SK-N-DZ (cell line): ENCODE measurements at regions not wholly inside any gene's neighbourhood (a gene's known extent, or its start where the extent isn't known, plus 50 kb on each side); places are given as distances from the start of the nearest gene placed in this dataset.

ENCODE experiments used
- DNase-seq: peaks from one replicate; pipeline ENCODE4 v3.0.0-alpha.2; 2015; ENCODE audit warnings: low spot score

DNA sequence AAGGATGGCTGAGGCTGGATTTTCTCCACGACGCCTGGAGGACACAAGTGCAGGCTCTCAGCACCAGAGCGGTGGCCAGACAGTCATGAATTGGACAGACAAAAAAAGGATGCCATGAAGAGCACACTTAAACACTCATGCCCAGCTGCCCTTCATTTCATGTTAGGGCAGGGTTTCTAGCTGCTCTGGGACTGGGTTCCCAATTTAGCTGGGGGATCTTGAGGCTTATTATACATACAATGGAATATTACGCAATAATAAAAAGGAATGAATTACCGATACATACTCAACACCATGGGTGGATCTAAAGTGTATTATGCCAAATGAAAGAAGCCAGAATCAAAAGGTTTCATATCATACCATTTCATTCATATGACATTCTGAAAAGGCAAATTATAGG is 512.1 kb upstream of the LRRC4C start:
- no peak for DNase-seq

DNA sequence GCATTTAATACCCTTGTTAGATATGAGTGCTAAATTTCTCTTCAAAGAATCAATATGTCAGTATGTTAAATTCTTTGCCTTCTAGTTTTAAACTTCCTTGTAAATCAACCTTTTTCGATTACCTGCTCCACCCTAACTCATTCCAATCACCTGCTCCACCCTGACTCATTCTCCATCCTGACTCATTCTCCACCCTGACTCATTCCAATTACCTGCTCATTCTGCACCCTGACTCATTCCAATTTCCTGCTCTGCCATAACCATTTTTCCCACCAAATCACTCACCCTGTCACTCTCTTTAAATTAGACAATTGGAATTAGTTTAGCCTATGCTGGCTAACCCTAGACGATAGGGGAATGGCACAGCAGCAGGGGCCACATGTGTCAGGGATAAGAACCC is 519.5 kb upstream of the LRRC4C start:
- no peak for DNase-seq

DNA sequence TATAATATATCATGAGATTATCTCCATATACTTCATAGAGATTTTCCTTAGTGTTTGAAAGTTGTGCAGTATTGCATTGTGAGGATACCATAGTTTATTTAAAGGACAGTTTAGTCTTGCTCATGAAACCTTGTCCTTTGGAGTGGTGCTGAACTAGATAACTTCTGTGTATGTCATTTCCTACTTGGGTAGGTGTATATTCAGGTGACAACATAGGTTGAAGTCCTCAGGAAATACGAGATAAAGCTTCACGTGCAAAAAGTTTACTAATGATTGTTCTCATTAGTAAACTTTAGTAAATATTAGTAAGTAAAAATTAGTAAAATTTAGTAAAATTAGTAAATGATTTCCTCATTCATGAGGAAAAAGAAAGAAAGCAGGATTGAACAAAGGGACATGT is 521.3 kb upstream of the LRRC4C start:
- DNase-seq: no peak

DNA sequence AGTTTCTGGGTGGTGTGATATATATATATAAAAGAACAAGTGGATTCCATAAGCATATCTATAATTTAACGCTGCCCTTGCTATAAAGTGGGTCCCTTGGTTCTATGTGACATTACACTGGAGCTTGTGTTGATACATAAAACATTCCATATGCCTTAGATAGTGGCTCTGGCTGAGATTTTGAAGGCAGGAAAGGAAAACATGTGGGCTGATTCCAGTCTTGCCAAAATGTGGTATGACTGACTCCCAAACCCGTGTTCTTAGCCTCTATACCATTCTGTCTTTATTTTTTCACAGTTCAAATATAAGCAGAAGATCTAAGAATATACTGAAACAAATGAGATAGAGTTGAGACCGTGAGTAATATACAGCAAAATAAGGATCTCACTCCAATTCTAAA is 522.8 kb upstream of the LRRC4C start:
- no peak for DNase-seq

DNA sequence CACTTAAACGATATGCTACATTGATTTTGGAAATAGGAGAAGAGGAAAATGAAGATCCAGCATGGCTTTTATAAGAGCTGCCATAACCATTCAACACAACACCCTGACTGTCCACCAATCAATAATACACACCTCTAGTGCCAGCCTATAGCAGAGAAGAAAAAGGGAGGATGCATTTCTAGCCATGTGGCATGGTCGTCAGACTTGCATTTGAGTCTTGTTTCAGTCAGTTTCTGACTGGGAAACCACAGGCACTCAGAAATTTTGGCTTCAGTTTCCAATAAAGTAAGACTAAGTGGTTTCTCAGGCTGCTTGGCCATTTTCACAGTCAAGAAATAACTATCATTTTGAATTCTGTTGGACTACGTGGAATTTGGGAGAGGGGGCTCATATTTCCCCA is 523.5 kb upstream of the LRRC4C start:
- no peak for DNase-seq

DNA sequence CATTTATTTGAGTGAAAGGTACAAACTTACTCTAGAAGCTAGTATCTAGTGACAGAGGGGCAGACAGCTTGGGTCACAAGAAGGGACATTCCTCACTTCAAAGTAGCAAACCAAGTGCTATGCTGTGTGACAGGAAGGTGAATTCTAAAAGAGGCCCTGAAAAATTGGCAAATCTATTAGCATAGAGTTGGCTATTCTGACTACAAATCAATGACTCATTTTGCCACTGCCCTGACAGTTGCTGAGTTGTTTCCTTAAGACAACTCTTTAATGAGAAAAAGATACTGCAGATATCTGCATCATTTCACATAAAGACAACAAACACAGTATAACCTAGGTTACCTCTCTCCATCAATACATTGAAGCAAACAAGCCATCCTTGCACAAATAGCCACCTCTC is 524.0 kb upstream of the LRRC4C start:
- DNase-seq: no peak

DNA sequence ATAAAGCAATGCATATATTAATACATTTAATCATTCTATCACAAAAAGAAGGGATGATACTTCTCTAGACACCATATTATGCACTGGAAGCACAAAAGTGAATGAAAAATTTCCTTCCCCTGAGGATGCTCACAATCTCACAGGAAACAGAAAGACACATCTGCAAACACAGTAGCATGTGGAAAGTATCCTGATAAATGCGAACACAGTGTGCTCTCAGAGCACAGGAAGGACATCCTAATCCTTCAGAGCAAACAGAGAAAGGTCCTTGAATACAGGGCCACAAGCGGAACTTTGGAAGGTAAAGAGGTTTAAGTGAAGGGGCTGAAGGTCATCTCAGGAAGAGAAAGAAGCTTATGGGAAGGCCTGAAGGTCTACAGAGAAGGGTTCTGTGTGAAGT is 524.6 kb upstream of the LRRC4C start:
- DNase-seq: no peak

DNA sequence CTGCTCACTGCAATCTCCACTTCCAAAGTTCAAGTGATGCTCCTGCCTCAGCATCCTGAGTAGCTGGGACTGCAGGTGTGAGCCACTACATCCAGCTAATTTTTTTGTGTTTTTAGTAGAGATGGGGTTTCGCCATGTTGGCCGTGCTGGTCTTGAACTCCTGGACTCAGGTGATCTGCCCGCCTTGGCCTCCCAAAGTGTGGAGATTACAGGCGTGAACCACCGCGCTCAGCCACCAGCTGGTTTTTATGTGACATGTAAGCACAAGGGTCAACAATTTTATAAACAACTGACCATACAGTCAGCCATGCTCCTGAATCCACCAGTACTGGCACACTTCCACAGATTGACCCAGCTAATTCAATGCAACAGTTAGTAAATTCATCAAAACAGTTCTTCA is 526.3 kb upstream of the LRRC4C start:
- no peak for DNase-seq

DNA sequence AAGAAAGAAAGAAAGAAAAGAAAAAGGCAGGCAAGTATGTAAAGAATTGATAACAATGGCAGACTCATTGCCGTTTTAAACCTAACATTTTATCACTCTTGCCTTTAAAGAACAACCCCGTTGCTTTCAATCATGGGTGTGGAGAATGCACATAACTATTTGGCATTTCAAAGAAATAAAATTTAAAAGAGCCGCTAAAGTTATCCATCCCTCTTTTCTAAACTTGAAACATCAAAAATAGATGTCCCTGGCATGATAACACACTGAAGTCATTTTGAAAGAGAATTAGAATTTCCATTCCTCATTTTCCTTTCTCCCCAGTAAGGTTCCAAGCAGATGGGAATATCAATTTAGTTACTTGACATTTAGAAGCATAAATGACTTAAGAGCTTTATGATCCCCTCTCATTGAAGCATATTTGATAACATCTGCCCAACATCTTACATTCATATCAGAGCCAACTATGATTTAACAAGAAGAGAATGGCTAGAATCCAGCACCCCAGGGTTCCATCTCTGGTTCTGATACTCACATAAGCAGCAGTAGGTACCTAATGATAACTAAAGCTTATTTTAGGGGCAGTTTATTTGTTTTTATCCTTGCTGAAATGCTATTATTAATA is 529.6 kb upstream of the LRRC4C start:
- DNase-seq: no peak

DNA sequence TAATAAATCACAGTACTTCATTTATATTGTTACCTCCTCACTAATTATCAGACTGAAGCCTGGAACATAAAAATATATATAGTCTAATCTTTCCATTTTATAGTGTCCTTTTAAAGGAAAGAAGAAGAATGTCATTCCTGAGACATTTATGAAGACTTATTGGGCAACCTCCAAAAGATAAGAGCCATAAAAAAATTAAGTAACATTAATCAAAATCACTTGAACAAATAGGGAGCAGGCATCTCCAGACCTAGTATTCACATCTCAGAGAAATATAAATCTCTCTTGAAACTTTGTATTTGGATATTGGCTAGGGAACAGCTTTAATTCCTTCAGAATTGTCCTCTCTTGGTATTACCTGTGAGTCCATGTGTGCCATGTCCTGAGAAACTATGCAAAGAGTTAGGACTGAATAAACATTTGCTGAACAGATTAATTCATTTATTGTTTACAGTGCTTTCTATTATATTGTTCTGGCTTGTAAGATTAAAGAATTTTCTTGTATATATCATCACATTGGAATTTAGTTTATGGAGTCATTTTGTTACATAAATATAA is 530.5 kb upstream of the LRRC4C start:
- no peak for DNase-seq

DNA sequence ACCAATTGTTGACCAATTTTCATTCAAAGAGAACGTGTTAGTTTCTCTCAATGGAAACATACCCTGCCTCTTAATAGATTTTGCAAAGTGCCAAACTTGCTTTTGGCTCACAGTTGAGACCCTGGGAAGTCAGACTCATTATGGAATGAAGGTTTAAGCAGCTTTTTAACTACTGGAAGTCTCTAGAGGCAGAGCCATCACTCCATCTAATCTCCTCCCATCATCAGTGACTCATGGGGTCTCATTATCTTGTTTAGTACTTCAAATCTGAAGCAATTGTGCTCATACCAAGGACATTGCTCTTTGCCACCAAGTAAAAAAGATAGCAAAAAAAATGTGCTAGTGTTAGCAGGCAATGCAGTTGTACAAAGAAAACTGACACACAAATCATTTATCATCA is 537.1 kb upstream of the LRRC4C start:
- DNase-seq: no peak

DNA sequence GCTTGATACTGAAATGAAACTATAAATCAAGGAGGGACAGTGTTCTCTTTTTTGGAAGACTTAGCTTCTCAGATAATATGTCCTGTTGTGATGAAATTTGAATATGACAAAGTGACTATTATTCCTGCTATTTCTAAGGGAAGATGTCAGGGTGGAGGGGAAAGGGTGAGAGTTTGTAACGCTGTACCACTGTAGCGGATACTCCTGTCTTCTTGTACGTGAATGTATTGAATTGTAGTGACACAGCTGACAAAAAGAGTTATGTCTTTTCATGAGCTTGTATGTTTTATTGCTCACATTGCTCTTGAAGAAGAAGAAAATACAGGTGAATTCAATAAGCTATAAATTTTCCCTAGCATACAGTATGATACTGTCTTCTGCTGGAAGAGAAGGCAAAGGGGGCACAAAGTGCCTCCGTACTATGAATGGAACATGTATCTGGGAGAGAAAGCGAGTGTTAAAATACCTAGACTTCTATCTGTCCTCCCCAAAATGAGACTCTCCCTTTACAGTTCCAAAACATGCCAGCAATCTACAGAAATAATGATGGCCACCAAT is 538.5 kb upstream of the LRRC4C start:
- no peak for DNase-seq

DNA sequence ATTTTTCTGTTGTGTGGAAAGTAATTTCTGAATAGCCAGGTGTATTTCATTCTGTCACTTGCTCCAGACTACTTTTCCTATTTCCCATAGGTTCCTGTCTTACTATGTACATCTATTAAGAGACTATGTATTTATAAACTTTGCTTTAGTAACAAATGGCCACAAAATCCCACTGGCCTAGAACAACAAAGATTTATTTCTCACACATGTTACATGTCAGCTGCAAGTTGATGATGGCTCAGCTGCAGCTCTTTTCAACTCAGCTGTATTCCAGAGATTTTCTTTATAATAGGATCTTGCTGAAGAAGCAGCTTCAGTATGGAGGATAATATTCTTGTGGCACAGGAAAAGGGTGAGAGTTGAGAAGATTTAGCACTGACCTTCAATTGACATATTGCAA is 539.6 kb upstream of the LRRC4C start:
- DNase-seq: no peak

DNA sequence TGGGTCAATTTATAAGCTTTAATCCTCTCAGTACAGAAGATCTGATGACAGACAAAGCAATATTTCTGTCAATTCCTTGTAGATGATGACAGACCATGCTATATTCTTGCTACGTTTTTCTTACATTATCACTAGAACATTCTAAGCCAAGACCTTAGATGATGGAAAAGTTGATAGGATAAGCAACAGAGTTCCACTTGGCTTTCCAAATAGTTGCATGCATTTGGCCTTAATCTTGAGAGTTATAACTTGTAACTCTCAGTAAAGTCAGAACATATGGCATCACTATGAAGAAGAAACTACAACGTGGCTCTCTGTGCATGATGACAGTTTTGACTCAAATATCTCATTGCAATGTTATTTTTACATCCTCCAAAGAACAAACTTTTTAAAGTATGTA is 544.3 kb upstream of the LRRC4C start:
- DNase-seq: no peak

DNA sequence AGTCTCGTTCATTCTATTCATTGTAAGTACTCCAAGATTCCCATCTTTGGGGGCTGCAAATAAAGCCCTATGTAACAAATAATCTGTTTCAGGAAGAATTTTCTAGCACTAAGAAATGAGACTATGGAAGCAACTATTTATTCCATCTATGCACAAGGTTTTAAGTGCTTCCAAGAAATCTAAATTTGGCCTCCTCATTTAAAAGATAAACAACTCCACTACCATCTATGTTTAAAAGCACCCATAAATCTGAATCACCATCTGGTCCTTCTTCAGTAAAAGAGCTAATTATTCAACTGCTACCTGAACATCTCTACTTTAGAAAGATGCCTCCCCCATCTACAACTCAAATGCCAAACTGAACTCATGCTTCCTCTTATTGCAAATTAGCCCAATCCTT is 547.3 kb upstream of the LRRC4C start:
- DNase-seq: no peak

DNA sequence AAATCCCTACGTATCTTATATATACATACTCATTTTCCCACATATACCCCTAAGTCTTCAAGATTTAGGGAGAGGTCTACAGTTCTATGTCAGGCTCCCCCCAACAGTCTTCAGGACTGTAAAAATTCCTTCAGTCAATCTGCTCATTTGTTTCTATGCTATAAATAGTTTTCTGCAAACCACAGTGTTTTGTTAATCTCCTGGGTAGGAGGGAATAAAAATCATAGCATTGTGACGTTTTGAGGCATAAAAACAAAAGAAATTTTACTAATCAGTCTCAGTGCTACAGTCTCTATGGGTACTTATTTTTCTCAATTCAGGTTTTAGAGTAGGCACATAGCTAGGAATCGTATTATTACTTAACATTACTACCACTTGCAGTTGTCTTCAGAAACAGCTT is 552.8 kb upstream of the LRRC4C start:
- no peak for DNase-seq

DNA sequence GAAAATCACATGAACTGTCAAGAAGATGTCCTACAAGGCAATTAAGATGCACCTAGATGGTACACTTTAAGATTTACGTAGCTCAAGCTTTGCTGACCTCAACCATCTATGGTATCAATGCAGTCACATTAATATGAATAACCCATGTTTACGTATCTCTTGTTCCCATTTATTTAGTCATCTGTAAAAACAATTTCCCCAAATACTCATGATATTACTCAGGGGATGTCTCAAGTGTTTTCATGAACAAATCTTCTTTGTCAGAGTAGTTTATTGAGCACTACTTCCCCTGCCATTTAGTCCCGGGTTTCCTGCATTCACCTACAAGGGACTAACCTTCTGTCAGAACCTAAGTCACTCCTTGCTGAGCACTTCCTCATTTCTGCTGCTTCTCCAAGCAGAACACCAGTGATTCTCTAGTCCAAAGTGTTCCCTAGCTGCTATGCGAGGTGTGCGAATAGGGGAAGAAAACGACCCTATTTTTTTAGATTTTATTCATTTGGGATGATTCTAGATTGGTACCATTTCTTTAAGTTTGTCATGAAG is 554.3 kb upstream of the LRRC4C start:
- DNase-seq: no peak

DNA sequence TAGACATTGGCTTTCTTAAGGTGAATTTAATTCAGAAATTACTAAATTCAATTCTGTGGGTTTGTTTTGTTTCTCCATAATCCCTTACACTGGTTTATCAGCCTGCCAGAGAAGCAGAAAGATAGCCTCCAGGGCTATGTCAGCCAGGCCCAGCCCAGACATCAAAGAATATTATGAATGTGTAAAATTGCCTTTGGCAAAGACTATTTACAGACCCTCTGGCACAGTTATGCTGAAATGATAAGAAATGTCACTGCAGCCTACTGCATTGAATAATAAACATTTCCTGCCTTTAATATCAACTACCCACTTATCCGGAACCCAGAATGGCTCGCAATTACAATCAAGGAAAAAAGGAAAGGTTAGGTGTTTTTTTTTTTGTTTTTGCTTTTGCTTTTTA is 562.5 kb upstream of the LRRC4C start:
- DNase-seq: no peak

DNA sequence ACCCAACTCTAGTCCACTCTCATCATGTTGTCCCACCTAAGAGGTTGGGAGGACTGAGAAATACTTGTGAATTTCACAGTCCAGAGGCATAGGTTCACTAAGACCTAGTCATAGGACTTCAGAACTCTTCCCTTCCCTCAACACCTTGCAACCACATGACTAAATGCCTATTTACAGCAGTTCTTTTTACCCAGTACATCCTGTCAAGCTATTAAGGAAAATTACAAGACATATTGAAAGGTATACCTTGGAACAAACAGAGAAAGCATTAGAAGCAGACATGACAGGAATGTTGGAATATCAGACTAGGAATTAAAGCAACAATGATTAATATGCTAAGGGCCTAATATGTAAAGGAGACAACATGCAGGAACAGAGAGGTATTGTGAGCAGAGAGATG is 563.8 kb upstream of the LRRC4C start:
- no peak for DNase-seq

DNA sequence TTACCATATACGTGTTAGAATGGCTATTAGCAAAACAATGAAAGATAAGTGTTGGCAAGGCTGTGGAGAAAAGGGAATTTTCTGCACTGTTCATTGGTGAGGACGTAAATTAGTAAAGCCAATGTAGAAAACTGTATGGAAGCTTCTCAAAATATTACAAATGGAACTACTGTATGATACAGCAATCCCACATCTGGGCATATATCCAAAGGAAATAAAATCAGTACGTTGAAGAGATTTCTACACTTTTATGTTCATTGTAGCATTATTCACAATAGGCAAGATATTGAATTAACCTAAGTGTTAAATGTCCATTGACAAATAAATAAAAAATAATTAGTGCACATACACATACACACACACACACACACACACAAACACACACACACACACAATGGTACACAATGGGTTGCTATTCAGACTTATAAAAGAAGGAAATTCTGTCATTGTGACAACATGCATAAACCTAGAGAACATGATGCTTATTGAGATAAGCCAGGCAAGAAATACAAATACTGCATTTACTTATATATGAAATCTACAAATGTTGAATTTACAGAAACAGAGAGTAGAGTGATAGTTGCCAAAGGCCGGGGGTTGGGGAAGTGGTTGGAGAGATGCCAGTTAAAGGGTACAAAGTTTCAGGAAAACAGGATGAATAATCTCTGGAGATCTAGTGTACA is 565.8 kb upstream of the LRRC4C start:
- DNase-seq: no peak

DNA sequence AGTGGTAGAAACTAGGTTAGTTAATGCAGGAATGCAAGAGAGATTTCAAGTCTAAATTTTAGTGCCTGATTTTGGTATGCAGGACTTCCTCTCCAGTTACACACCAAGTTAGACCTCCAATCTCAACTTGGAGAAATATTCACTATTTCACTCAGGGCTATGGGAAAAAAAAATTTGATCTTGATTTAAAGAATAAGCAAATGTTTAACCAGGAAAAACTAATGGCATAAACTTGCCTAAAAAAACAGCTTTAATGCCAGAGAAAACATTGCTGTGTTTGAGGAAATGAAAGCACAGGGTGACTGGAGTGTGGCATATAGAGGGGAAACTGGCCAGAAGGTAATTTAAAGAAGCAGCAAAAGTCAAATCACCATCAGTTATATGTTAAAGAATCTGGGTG is 575.4 kb upstream of the LRRC4C start:
- no peak for DNase-seq

DNA sequence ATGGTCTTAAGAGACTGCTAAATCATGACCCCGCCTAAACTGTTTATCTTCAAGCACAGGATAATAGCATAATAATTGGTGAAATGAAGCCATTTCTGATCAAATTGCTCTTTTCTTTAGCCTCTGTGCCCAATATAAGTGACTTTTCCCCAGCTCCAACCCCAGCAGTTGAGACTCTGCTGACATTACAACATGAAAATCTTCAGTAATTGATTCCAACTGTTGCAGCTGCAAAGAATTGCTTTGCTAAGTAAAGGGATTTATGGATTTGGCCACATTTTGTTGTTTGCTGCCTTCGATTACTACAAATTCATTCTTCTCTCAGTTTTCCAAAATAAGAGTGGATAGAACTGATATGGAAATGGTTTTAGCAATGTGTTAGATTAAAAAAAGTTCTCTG is 576.7 kb upstream of the LRRC4C start:
- no peak for DNase-seq

DNA sequence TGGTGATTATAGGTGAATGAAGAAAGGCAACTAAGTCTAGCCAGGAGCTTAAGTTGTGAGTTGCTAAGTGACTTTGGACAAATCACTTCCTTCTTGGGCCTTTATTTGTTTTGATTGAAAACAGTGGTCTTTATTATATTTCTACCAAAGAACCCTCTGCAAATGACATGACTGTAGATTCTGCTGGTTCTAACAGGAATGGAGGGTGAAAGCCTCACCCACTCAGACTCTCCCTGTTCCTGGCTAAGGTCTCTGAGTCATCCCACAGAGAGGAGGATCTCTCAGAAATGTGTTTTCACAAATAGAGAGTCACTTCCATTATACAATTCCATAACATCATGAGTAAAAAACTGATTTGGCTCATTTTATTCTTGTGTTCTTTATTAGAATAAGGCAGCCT is 583.9 kb upstream of the LRRC4C start:
- no peak for DNase-seq
